GM19043 (cell line): ENCODE measurements at regions not wholly inside any gene's neighbourhood (a gene's known extent, or its start where the extent isn't known, plus 50 kb on each side); places are given as distances from the start of the nearest gene placed in this dataset.

Experiments
- ATAC-seq: cut with Tn5 transposase; IDR thresholded peaks from one replicate; pipeline ENCODE4 v1.9.1; 2021; ENCODE audit warnings: low read depth; ENCODE audit not compliant: unreplicated experiment

- ATAC-seq = no peak
Measured at GRCh38 chr5:159385536-159385935, 55.2 kb upstream of the IL12B start.

- no peak for ATAC-seq
Measured at GRCh38 chr5:159386028-159386711, 55.9 kb upstream of the IL12B start.

GRCh38 chr5:159392871-159393270, 62.6 kb upstream of the IL12B start:
- no peak for ATAC-seq

GRCh38 chr5:159393854-159394274, 63.6 kb upstream of the IL12B start:
- no peak for ATAC-seq

- ATAC-seq = no peak
Measured at GRCh38 chr5:159395202-159395601, 64.9 kb upstream of the IL12B start.

GRCh38 chr5:159398936-159399335, 68.6 kb upstream of the IL12B start:
- ATAC-seq = no peak

GRCh38 chr5:159400476-159400875, 70.2 kb upstream of the IL12B start:
- ATAC-seq = no peak

- no peak for ATAC-seq
Measured at GRCh38 chr5:159402311-159402710, 72.0 kb upstream of the IL12B start.

GRCh38 chr5:159402856-159403255, 72.6 kb upstream of the IL12B start:
- no peak for ATAC-seq

- no peak for ATAC-seq
Measured at GRCh38 chr5:159403906-159404681, 73.8 kb upstream of the IL12B start.

GRCh38 chr5:159405611-159406031, 75.3 kb upstream of the IL12B start:
- ATAC-seq = peak; percentile 54

GRCh38 chr5:159406571-159406970, 76.3 kb upstream of the IL12B start:
- ATAC-seq = no peak

- ATAC-seq = peak; percentile 46
Measured at GRCh38 chr5:159409801-159410200, 79.5 kb upstream of the IL12B start.

GRCh38 chr5:159410480-159410879, 80.2 kb upstream of the IL12B start:
- ATAC-seq = no peak

- ATAC-seq = no peak
Measured at GRCh38 chr5:159411115-159411514, 80.8 kb upstream of the IL12B start.

- ATAC-seq = peak; percentile 60
Measured at GRCh38 chr5:159412284-159413046, 82.2 kb upstream of the IL12B start.

GRCh38 chr5:159414021-159414420, 83.7 kb upstream of the IL12B start:
- ATAC-seq = no peak

GRCh38 chr5:159415301-159415937, 85.1 kb upstream of the IL12B start:
- ATAC-seq = no peak

GRCh38 chr5:159416438-159416837, 86.2 kb upstream of the IL12B start:
- ATAC-seq = no peak

GRCh38 chr5:159417170-159417569, 86.9 kb upstream of the IL12B start:
- no peak for ATAC-seq

GRCh38 chr5:159419576-159419975, 89.3 kb upstream of the IL12B start:
- no peak for ATAC-seq
